HEK293 (cell line): ENCODE measurements at regions not wholly inside any gene's neighbourhood (a gene's known extent, or its start where the extent isn't known, plus 50 kb on each side); places are given as distances from the start of the nearest gene placed in this dataset.

Experiments used
- CTCF ChIP-seq: fragments of 450-650 bp; formaldehyde crosslinking; IDR thresholded peaks from 2 replicates; pipeline ENCODE4 v1.5.1; 2016; ENCODE audit warnings: missing biosample characterization, missing genetic modification characterization
- GLI4 ChIP-seq: fragments of 450-650 bp; formaldehyde crosslinking; IDR thresholded peaks from 2 replicates; pipeline ENCODE4 v1.5.1; 2016; ENCODE audit warnings: missing biosample characterization, missing genetic modification characterization
- HOXC10 ChIP-seq: sonication (generic); formaldehyde crosslinking; IDR thresholded peaks from 2 replicates; pipeline ENCODE4 v1.8.1; 2023; ENCODE audit warnings: mild to moderate bottlenecking, missing genetic modification reagents
- MYNN ChIP-seq: fragments of 450-650 bp; formaldehyde crosslinking; IDR thresholded peaks from 2 replicates; pipeline ENCODE4 v1.5.1; 2016; ENCODE audit warnings: missing biosample characterization, missing genetic modification characterization, borderline replicate concordance
- PATZ1 ChIP-seq: fragments of 450-650 bp; formaldehyde crosslinking; IDR thresholded peaks from 2 replicates; pipeline ENCODE4 v1.5.1; 2016; ENCODE audit warnings: missing biosample characterization, missing genetic modification characterization
- PBX3 ChIP-seq: sonication (generic); formaldehyde crosslinking; IDR thresholded peaks from 2 replicates; pipeline ENCODE4 v1.8.1; 2022; ENCODE audit warnings: mild to moderate bottlenecking, moderate library complexity, missing genetic modification reagents
- REST ChIP-seq: fragments of 450-650 bp; formaldehyde crosslinking; IDR thresholded peaks from 2 replicates; pipeline ENCODE4 v1.5.1; 2016; ENCODE audit warnings: missing biosample characterization, missing genetic modification characterization
- ZBTB44 ChIP-seq: fragments of 450-650 bp; IDR thresholded peaks from 2 replicates; pipeline ENCODE4 v1.5.1; 2018; ENCODE audit warnings: missing biosample characterization, mild to moderate bottlenecking, missing genetic modification characterization
- ZNF132 ChIP-seq: fragments of 450-650 bp; formaldehyde crosslinking; IDR thresholded peaks from 2 replicates; pipeline ENCODE4 v1.5.1; 2017; ENCODE audit warnings: missing biosample characterization, missing genetic modification characterization, borderline replicate concordance
- ZNF140 ChIP-seq: fragments of 450-650 bp; formaldehyde crosslinking; IDR thresholded peaks from 2 replicates; pipeline ENCODE4 v1.5.1; 2016; ENCODE audit warnings: missing biosample characterization, missing genetic modification characterization
- ZNF169 ChIP-seq: fragments of 450-650 bp; formaldehyde crosslinking; IDR thresholded peaks from 2 replicates; pipeline ENCODE4 v1.5.1; 2016; ENCODE audit warnings: missing biosample characterization, missing genetic modification characterization
- ZNF580 ChIP-seq: fragments of 450-650 bp; formaldehyde crosslinking; IDR thresholded peaks from 2 replicates; pipeline ENCODE4 v1.5.1; 2016; ENCODE audit warnings: missing biosample characterization, missing genetic modification characterization
- ZNF776 ChIP-seq: fragments of 450-650 bp; formaldehyde crosslinking; IDR thresholded peaks from 2 replicates; pipeline ENCODE4 v1.5.0; 2017; ENCODE audit warnings: missing biosample characterization, missing genetic modification characterization, borderline replicate concordance

- TF ChIP-seq CTCF: no peak
- no peak for TF ChIP-seq REST (tag by site-specific recombination)
- no peak for TF ChIP-seq ZNF169 (tag by site-specific recombination)
- TF ChIP-seq ZNF776: no peak
- TF ChIP-seq GLI4 (tag by site-specific recombination): no peak
- TF ChIP-seq ZNF132: no peak
- TF ChIP-seq ZNF580: no peak
- TF ChIP-seq HOXC10 (CRISPR knock-in tag): no peak
- no peak for TF ChIP-seq PATZ1 (tag by site-specific recombination)
- no peak for TF ChIP-seq MYNN (tag by site-specific recombination)
- no peak for TF ChIP-seq PBX3 (CRISPR knock-in tag)
- TF ChIP-seq ZBTB44 (tag by site-specific recombination): no peak
- no peak for TF ChIP-seq ZNF140
Observed at GRCh38 chr5:114702731-114703130, 340.9 kb downstream of the KCNN2 start.
